Gastrocnemius medialis (tissue), 4 donors: ENCODE measurements at regions not wholly inside any gene's neighbourhood (a gene's known extent, or its start where the extent isn't known, plus 50 kb on each side); places are given as distances from the start of the nearest gene placed in this dataset.
"Not testable (repeated sequence)": the region's sequence is repeated elsewhere in the genome, so short reads cannot be mapped to it uniquely, and the experiment has no call there.

Experiments
- ATAC-seq, 2 donors: fragments of 150-250 bp; one replicate each; pipeline ENCODE4 v1.9.1; 2016
- DNase-seq, 2 donors: peaks; one replicate each; pipeline ENCODE4 v3.0.0-alpha.2; 2019
- H3K27ac ChIP-seq, 4 donors: fragments of 200-600 bp; sonication (generic); 1 replicate in 1 of 4; 2 replicates in 3 of 4; pipeline ENCODE4 v1.5.1; 2016 to 2018; ENCODE audit warnings: mild to moderate bottlenecking in 2 of 4, moderate library complexity in 1 of 4
- H3K27me3 ChIP-seq, 3 donors: fragments of 200-600 bp; sonication (generic) in 2 of 3; 1 replicate in 1 of 3; 2 replicates in 2 of 3; pipeline versions ENCODE4 v1.5.1 to v1.6.0; 2016 to 2019; ENCODE audit warnings: mild to moderate bottlenecking in 1 of 3, moderate library complexity in 1 of 3
- H3K36me3 ChIP-seq, 2 donors: fragments of 200-600 bp; sonication (generic) in 1 of 2; one replicate each; pipeline ENCODE4 v1.5.1; 2017 to 2018
- H3K4me1 ChIP-seq, 2 donors: fragments of 200-600 bp; sonication (generic) in 1 of 2; one replicate each; pipeline ENCODE4 v1.5.1; 2016 to 2017; ENCODE audit warnings: mild to moderate bottlenecking in 2 of 2
- H3K4me3 ChIP-seq, 4 donors: fragments of 200-600 bp; sonication (generic) in 3 of 4; 1 replicate in 1 of 4; 2 replicates in 3 of 4; pipeline ENCODE4 v1.5.1; 2016 to 2019; ENCODE audit warnings: mild to moderate bottlenecking in 2 of 4
- H3K9me3 ChIP-seq, 3 donors: fragments of 200-600 bp; sonication (generic) in 2 of 3; 1 replicate in 1 of 3; 2 replicates in 2 of 3; pipeline ENCODE4 v1.5.1; 2016 to 2019
- CTCF ChIP-seq, 5 experiments: fragments of 450-650 bp in 3 of 5; fragments of 200-600 bp in 2 of 5; sonication (generic) in 2 of 5; IDR thresholded peaks in 4 of 5; conservative IDR thresholded peaks in 1 of 5; 1 replicate in 4 of 5; 2 replicates in 1 of 5; pipeline ENCODE4 v1.5.1; 2016 to 2019; ENCODE audit warnings: antibody characterized with exemption in 5 of 5, mild to moderate bottlenecking in 3 of 5, moderate library complexity in 3 of 5
- POLR2A ChIP-seq, 2 donors: fragments of 450-650 bp; IDR thresholded peaks; one replicate each; pipeline ENCODE4 v1.6.1; 2017; ENCODE audit warnings: antibody characterized with exemption in 2 of 2, mild to moderate bottlenecking in 2 of 2, moderate library complexity in 2 of 2
- in situ Hi-C, 4 donors: fragments of 200-750 bp; cut with MboI; loops; one replicate each; pipeline versions ENCODE4 v1.15.0 to v1.8.0; 2017; ENCODE audit warnings: low sequenced_read_pairs in 4 of 4
- intact Hi-C: fragments of 100-400 bp; cut with DNase I; formaldehyde crosslinking; loops from one replicate; pipeline ENCODE4 v1.15.1; 2023; ENCODE audit warnings: low total_unique reads

- Histone ChIP-seq H3K36me3 (no peaks in the 10 kb centered on the region), H3K4me3 (no peak overlapping the region), H3K9me3 (no peaks in the 10 kb centered on the region), H3K27me3 (no peaks in the 10 kb centered on the region), H3K27ac (no peak overlapping the region), H3K4me1 (peaks cover 5% of the 10 kb centered on the region in 2 donors)
- intact Hi-C loops (no loop called here), in situ Hi-C loops (no loop called here)
- DNase-seq (no peak), ATAC-seq (no peak)
- TF ChIP-seq POLR2A (IDR thresholded peaks at IDR 0.05) (no peak), CTCF (IDR thresholded peaks at IDR 0.05 in 4 of 5, conservative IDR thresholded peaks at IDR 0.05 in 1 of 5) (no peak)
Observed at GRCh38 chr13:76292726-76293125, 593.5 kb downstream of the KCTD12 start.

GRCh38 chr13:76292031-76292430, 594.2 kb downstream of the KCTD12 start:
- TF ChIP-seq POLR2A (IDR thresholded peaks at IDR 0.05) (no peak), CTCF (IDR thresholded peaks at IDR 0.05 in 4 of 5, conservative IDR thresholded peaks at IDR 0.05 in 1 of 5) (no peak)
- in situ Hi-C loops, result no loop called here

GRCh38 chr13:76289558-76289957, 596.6 kb downstream of the KCTD12 start:
- peaks cover 5 to 10% of the 10 kb centered on the region in 2 donors for H3K4me1 ChIP-seq
- no peaks in the 10 kb centered on the region for H3K27me3 ChIP-seq
- DNase-seq (no peak), ATAC-seq (no peak)
- no peaks in the 10 kb centered on the region for H3K9me3 ChIP-seq
- H3K36me3 ChIP-seq, result no peaks in the 10 kb centered on the region
- H3K27ac ChIP-seq, result no peak overlapping the region
- H3K4me3 ChIP-seq, result no peak overlapping the region
- in situ Hi-C loops, result no loop called here
- TF ChIP-seq POLR2A (IDR thresholded peaks at IDR 0.05) (no peak), CTCF (IDR thresholded peaks at IDR 0.05 in 4 of 5, conservative IDR thresholded peaks at IDR 0.05 in 1 of 5) (no peak)
- intact Hi-C loops, result loop anchor here (10.0 kb wide), 1 partner anchor 605 kb away; no protein-coding TSS in a partner anchor

More at GRCh38 chr13:76292031-76292430, 594.2 kb downstream of the KCTD12 start:
- ATAC-seq (no peak), DNase-seq (no peak)
- H3K4me3 ChIP-seq, result no peak overlapping the region
- no peaks in the 10 kb centered on the region for H3K27me3 ChIP-seq
- H3K36me3 ChIP-seq, result no peaks in the 10 kb centered on the region
- H3K4me1 ChIP-seq, result peaks cover 5 to 10% of the 10 kb centered on the region in 2 donors
- H3K27ac ChIP-seq, result no peak overlapping the region
- no peaks in the 10 kb centered on the region for H3K9me3 ChIP-seq
- intact Hi-C loops, result no loop called here

- intact Hi-C loops (loop anchor here (10.0 kb wide), 1 partner anchor 609 kb away; no protein-coding TSS in a partner anchor), in situ Hi-C loops (no loop called here)
- Histone ChIP-seq H3K27ac (peak overlapping the region in 2 of 4 donors; percentile 21 to 26), H3K27me3 (no peaks in the 10 kb centered on the region), H3K4me3 (no peak overlapping the region), H3K9me3 (no peaks in the 10 kb centered on the region), H3K36me3 (no peaks in the 10 kb centered on the region), H3K4me1 (peaks cover 0 to 5% of the 10 kb centered on the region in 2 donors)
- TF ChIP-seq POLR2A (IDR thresholded peaks at IDR 0.05) (no peak), CTCF (IDR thresholded peaks at IDR 0.05 in 4 of 5, conservative IDR thresholded peaks at IDR 0.05 in 1 of 5) (no peak)
- ATAC-seq (peak in 1 of 2 donors; percentile 46), DNase-seq (no peak)
Observed at GRCh38 chr13:76286178-76286577, 600.0 kb downstream of the KCTD12 start.

GRCh38 chr13:76285463-76285862, 600.7 kb downstream of the KCTD12 start:
- DNase-seq (no peak), ATAC-seq (no peak)
- H3K27ac ChIP-seq, result peak overlapping the region in 1 of 4 donors; percentile 21
- in situ Hi-C loops, result no loop called here
- H3K4me3 ChIP-seq, result no peak overlapping the region
- H3K9me3 ChIP-seq, result no peaks in the 10 kb centered on the region
- intact Hi-C loops, result loop anchor here (10.0 kb wide), 1 partner anchor 609 kb away; no protein-coding TSS in a partner anchor
- no peaks in the 10 kb centered on the region for H3K27me3 ChIP-seq
- H3K4me1 ChIP-seq, result peaks cover 0 to 5% of the 10 kb centered on the region in 2 donors
- H3K36me3 ChIP-seq, result no peaks in the 10 kb centered on the region
- TF ChIP-seq POLR2A (IDR thresholded peaks at IDR 0.05) (no peak), CTCF (IDR thresholded peaks at IDR 0.05 in 4 of 5, conservative IDR thresholded peaks at IDR 0.05 in 1 of 5) (no peak)

GRCh38 chr13:76279766-76280165, 606.4 kb downstream of the KCTD12 start:
- H3K4me1 ChIP-seq, ATAC-seq, H3K36me3 ChIP-seq, DNase-seq, H3K9me3 ChIP-seq, in situ Hi-C loops, H3K27ac ChIP-seq, H3K27me3 ChIP-seq, H3K4me3 ChIP-seq: not testable (repeated sequence)
- intact Hi-C loops, result loop anchor here (10.0 kb wide), 1 partner anchor 615 kb away; no protein-coding TSS in a partner anchor
